H7 (cell line): ENCODE measurements at regions not wholly inside any gene's neighbourhood (a gene's known extent, or its start where the extent isn't known, plus 50 kb on each side); places are given as distances from the start of the nearest gene placed in this dataset.

Source experiments
- DNase-seq: peaks from one replicate; pipeline ENCODE4 v3.0.0; 2012
- H3K27me3 ChIP-seq: 2 replicates; pipeline ENCODE4 v1.6.0; 2011; ENCODE audit warnings: mild to moderate bottlenecking, low read length; ENCODE audit not compliant: control insufficient read depth, insufficient read depth
- H3K36me3 ChIP-seq: replicated peaks from 2 replicates; pipeline ENCODE4 v1.5.1; 2011; ENCODE audit warnings: low read length; ENCODE audit not compliant: control insufficient read depth, insufficient read depth
- H3K4me3 ChIP-seq: 2 replicates; pipeline ENCODE4 v1.5.1; 2011; ENCODE audit warnings: low read depth, mild to moderate bottlenecking, control low read depth, low read length, moderate library complexity; ENCODE audit not compliant: insufficient read depth

DNA sequence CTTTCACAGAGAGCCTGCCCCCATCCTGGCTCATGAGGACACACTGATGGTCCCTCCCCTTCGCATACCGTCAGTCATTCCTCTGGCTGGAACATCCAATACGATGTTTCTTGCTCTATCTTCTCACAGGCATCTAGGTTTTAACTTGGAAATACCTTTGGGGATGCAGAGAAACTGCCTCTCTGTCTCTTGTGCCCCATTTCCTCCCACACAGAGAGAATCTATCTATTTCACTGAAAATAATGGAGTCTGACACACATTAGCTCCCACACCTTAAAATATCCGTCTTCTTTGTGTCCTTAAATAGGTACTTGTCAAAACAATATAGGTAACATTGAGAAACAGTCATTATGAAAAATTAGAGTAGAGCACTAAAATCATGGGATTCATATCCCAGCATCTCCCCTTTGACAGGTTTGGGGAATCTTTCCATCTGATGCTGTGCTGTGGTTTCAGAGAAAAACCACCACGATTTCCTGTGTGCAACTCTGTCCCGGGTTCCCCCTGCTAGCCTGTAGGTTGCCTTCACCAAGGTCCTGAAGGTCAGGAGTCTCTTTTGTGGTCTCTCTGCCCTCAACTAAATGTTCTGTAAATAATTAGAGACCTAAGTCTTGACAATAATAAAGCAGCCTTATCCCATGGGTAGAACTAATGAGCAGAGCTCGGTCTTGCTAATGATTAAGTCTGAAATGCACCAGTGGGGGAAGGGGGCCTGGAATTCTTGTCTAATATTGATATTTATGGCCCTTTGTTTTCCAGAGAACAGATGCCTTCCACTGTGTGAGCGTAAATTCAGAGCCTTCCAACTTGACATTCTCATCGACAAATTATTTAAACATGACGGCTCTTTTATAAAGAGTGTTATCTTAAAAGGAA is 371.0 kb downstream of the ICE1 start:
- Histone ChIP-seq H3K36me3 (no peaks in the 10 kb centered on the region), H3K4me3 (no peak overlapping the region), H3K27me3 (no peaks in the 10 kb centered on the region)
- no peak for DNase-seq

DNA sequence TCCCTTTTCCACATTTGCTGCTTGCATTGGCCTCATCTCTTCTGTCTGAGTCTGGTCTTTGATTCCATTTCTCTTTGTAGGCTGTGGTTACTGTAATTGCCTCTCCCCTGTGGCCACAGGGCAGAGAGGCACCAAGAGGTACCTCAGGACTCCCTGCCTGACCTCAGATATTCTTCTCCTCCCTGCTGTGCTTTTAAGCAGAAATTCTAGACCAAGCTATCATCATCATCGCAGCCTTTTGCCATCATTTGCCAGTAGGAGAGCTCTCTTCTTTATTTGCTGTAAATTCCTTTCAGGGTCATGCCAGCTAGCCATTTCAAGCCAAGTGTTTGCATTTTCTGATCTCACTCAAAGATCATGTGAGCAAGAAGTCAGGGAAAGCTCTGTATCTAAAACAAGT is 369.6 kb downstream of the ICE1 start:
- H3K4me3 ChIP-seq: no peak overlapping the region
- H3K36me3 ChIP-seq: no peaks in the 10 kb centered on the region
- H3K27me3 ChIP-seq: no peaks in the 10 kb centered on the region
- DNase-seq: no peak

DNA sequence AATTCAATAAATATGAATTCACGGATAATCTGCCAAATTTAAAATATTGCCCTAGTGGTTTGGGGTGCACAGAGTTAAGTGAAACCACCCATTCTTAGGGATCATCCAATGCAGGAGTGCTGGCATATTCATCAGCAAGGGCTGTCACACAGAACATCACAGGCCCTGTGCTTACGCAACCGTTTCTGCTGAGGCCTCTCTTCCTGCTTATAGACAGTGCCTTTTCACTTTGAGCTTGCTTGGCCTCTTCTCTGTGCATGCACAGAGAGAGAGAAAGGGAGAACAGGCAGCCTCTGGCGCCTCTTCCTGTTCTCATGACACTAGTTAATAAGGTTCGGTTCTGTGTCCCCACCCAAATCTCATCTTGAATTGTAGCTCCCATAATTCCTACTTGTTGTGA is 366.3 kb downstream of the ICE1 start:
- Histone ChIP-seq H3K36me3 (no peaks in the 10 kb centered on the region), H3K27me3 (no peaks in the 10 kb centered on the region), H3K4me3 (no peak overlapping the region)
- DNase-seq: no peak

DNA sequence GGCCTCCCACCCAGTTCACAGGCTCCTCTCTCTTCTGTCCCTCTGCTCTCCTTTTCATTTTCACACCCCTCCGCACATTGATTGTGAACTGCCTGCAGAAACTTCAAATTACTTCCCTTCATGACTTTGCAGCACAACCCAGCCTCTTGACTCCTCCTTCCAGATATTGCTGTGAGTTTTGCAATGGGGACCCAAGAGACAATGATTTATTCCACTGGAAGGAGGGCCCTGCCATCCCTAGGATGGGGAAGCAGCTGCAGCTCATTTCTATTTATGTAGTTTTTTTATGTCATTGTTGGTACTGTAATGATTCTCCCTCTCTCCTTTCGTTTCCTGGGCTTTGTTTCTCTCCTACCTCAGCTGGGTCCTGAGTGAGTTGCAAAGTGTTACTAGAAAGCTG is 364.9 kb downstream of the ICE1 start:
- no peak for DNase-seq
- Histone ChIP-seq H3K27me3 (no peaks in the 10 kb centered on the region), H3K36me3 (no peaks in the 10 kb centered on the region), H3K4me3 (no peak overlapping the region)

DNA sequence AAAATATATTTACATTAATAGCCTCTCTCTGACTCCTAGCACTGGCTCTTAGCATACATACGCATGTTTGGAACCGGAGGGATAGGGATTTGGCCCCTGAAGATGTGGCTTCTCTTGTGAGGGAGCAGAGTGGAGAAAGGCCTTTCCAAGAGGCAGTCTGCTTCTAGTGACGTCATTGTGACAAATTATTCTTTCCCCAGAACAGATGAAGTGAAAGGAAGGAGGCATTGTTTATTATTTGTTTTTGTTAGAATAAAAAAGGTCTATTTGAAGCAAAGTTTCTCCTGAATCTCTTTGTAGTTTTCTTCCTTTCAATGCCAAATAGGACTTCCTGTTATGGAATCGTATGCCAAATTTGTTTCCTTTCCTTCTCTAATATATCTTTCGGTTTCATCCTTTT is 361.6 kb downstream of the ICE1 start:
- Histone ChIP-seq H3K4me3 (no peak overlapping the region), H3K36me3 (no peaks in the 10 kb centered on the region), H3K27me3 (no peaks in the 10 kb centered on the region)
- DNase-seq: no peak

DNA sequence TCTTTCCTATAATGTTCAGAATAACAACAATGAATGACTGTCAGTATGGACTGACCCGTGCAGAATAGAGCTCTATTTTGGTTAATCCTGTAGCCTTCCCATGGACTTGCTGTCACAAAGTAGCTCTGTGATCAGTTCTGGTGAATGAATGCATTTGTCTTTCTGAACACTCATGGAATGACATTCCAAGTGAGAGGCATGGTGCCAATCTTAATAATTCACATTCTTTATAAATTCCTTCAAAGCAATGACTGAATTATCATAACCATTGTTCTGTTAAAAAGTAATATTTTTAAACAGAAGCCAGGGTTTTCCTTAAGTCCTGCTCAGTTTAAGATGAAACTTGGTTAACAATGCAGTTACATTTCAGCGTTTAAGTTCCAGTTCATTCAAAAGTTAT is 360.5 kb downstream of the ICE1 start:
- no peak for DNase-seq
- Histone ChIP-seq H3K4me3 (no peak overlapping the region), H3K27me3 (no peaks in the 10 kb centered on the region)

DNA sequence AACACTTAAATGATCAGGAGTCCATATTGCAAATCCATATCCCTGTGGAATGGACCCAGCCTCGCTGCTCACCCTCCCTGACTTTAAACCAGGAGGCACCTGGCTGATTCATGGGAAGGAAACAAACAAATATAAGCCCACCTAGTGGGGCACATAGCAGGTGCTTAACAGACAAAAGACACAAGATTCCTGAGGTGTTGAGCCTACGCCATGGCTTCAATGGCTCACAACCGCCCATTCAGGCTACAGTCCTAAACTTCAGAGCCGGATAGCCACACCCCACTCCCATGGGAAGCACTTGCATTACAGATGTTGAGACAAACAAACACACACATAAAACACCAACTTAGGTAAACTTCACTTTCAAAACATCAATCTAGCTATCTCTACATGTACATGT is 359.9 kb downstream of the ICE1 start:
- no peaks in the 10 kb centered on the region for H3K36me3 ChIP-seq
- H3K4me3 ChIP-seq: no peak overlapping the region
- H3K27me3 ChIP-seq: no peaks in the 10 kb centered on the region
- DNase-seq: no peak

More for the DNA sequence above, 360.5 kb downstream of the ICE1 start:
- H3K36me3 ChIP-seq: no peaks in the 10 kb centered on the region

DNA sequence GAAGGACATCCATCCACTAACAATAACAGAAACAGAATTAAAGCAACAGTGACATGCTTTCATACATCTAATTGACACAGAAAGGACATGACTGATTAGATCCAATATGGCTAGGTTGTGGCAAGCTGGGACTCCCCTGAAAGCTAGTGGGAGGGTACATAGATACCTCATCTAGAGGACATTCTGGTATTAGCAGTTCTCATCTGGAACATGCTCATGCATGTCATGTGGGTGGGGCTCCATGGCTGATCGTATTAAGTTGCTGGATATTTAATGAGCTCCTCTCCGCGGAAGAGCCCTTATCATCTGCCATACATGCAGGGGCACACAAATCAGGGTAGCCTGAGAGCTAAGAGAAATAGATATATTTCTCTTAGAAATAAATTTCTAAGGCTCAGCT is 358.9 kb downstream of the ICE1 start:
- Histone ChIP-seq H3K27me3 (no peaks in the 10 kb centered on the region), H3K36me3 (no peaks in the 10 kb centered on the region), H3K4me3 (no peak overlapping the region)
- DNase-seq: no peak

DNA sequence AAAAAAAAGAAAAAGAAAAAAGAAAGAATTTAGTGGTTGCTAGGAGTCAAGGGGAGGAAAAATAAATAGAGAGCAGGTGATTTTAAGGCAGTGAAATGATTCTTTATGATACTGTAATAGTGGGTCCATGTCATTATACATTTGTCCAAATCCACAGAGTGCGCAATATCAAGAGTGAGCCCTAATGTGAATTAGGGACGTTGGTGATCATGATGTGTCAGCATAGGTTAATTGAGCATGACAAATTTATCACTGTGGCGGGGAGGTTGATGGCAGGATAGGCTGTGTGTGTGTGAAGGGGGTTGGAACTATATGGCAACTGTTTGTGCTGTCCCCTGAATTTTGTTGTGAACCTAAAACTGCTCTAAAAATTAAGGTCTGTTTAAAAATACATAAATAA is 357.8 kb downstream of the ICE1 start:
- Histone ChIP-seq H3K36me3 (no peaks in the 10 kb centered on the region), H3K27me3 (no peaks in the 10 kb centered on the region), H3K4me3 (no peak overlapping the region)
- DNase-seq: no peak

DNA sequence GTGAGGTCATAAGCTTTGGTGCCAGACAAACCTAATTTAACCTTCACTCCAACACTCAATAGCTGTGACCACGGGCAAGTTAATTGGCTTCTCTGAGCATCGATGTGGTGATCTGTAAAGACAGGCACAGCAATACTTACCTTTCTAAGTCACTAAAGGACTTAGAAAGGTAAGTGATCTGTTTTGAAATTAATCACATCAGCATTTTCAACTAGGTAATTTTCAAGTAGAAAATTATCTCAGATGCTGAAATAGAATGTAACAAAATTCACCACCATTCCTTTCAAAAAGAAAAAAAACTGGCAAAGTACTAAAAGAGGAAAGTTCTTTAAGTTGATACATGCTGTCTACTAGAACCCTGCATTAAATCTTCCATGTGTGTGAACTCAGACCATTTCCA is 354.5 kb downstream of the ICE1 start:
- Histone ChIP-seq H3K36me3 (no peaks in the 10 kb centered on the region), H3K27me3 (no peaks in the 10 kb centered on the region), H3K4me3 (no peak overlapping the region)
- DNase-seq: no peak

DNA sequence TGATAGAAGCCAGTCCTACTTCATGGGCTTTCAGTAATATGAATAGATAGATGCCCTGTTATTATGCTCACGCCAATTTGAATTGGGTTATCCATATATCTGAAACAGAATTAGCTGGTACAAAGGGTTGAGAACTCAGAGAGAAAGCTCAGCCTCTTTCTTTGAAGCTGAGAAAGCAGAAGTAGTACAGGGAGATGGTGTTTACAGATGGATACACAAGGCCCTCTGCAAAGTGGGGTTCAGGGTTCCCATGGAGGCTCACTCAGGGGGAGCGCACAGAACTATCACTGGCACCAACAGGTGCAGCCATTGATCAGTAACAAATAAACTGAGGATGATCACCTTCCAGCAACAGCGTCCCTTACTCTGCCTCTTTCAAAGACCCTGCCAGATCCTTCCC is 349.7 kb downstream of the ICE1 start:
- no peak overlapping the region for H3K4me3 ChIP-seq
- H3K27me3 ChIP-seq: no peaks in the 10 kb centered on the region
- DNase-seq: no peak
- H3K36me3 ChIP-seq: no peaks in the 10 kb centered on the region

DNA sequence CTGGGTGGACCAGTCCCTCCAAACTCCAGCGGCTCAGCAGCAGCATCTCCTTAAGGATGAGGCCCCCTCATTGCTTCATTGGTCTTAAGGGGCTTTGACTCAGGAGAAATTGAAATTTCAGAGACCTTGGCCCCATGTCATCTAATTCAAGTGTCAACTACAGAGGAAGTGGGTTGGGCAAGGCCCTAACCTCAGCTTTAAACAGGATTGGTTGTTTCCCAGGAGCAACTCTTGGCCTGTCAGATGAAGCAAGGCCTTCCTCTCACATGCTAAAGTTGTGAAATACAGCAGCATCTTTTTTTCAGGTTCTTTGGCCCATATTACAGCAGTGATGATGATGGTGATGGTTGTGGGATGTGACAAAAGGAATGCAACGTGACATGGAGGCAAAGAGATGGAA is 348.3 kb downstream of the ICE1 start:
- Histone ChIP-seq H3K36me3 (no peaks in the 10 kb centered on the region), H3K4me3 (no peak overlapping the region), H3K27me3 (no peaks in the 10 kb centered on the region)
- no peak for DNase-seq

DNA sequence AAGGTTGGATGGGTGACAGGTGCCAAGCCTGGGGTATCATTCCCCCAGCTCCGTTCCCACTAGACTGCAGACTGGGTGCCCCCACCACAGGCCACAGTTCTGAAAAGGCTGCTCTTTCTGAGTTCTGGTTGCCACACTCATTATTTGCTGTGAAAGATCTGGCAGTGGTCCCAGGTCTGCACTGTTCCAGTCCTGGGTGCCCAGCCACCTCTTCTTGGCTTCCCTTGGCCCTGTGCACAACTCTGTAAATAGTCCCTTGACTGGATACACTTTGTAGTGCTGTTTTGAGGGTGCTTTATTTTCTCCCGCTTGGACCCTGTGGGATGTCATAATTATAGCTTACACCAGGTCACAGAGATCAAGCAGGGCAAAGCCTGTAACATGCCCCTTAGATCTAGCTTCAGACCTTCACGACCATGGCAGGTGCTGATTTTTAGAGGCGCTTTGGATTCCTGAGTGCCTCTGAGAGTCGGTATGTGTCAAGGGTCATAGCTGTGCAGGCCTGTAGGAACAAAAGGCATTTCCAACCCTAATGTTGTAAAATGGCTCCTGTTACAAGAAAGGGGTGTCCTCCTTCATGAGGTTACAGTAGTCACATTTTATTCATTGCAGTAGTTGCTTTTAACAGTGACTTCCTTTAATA is 344.9 kb downstream of the ICE1 start:
- Histone ChIP-seq H3K4me3 (no peak overlapping the region), H3K36me3 (no peaks in the 10 kb centered on the region), H3K27me3 (no peaks in the 10 kb centered on the region)
- DNase-seq: no peak

DNA sequence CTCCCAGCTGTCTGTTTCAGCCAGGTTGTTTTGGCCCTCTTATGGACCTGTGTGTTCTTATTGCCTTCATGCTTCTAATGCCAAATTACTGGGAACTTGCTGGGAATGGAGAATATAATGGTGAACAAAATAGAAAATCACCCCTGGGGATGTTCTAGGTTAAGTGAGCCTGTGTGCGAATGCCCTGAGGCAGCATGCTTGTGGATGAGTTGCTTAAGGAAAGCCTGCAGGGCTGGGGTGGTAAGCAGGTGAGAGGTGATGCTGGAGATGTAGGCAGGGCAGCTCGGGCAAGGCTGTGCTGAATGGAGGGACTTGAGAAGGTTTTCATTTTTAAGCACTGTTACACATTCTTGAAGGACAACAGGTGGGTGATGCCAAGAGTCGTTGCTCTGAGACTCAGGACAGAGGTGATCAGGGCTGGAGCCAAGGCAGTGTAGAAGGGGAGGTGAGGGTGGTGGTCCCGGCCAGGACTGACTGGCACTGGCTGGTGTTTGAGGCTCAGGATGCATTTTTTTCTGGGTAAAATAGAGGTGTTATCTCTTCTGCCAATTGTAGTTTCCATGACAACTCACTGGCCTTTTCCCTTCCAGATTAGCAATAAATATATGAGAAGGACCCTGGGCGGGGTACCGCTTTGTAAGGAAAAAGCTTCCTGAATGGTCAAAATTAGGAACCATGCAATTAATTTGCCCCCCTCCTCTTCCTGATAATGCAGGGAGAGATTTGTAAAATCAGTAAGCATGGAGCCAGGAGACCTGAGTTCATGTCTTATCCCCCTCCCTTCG is 342.8 kb downstream of the ICE1 start:
- H3K4me3 ChIP-seq: no peak overlapping the region
- DNase-seq: no peak
- H3K36me3 ChIP-seq: no peaks in the 10 kb centered on the region
- H3K27me3 ChIP-seq: no peaks in the 10 kb centered on the region

DNA sequence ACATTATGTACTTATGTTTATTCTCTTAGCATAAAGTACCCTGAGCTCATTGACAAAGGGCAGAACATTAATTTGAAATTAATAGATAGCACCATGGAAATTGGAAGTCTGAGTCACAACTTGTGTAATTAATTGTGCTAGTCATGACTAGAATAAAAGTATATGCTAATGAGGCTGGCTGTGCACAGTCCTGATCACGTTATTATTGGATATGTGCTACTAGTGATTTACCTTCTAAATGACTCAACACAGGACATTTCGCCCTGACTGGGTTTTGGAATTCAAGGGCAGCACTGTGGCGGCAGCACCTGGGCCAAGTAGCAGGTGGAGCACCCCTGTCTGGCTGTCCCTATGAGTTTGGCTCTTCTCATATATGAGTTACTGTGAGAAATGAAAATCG is 341.8 kb downstream of the ICE1 start:
- Histone ChIP-seq H3K36me3 (no peaks in the 10 kb centered on the region), H3K27me3 (no peaks in the 10 kb centered on the region), H3K4me3 (no peak overlapping the region)
- DNase-seq: no peak
